D721Med (cell line): ENCODE measurements at regions not wholly inside any gene's neighbourhood (a gene's known extent, or its start where the extent isn't known, plus 50 kb on each side); places are given as distances from the start of the nearest gene placed in this dataset.

ENCODE experiments used
- DNase-seq: peaks from one replicate; pipeline ENCODE4 v3.0.0; 2011; ENCODE audit warnings: low spot score; ENCODE audit not compliant: insufficient read length
- FAIRE-seq: peaks from 2 replicates; lab custom pipeline; 2011; peaks lifted over from hg19 to GRCh38; lab: Jason Lieb, UNC
- CTCF ChIP-seq: IDR thresholded peaks from 2 replicates; pipeline ENCODE4 v1.5.1; 2012; ENCODE audit warnings: mild to moderate bottlenecking, control low read depth; ENCODE audit not compliant: insufficient read depth; ENCODE audit errors: missing control alignments

GRCh38 chr10:4012848-4013247 lies 227.8 kb upstream of the KLF6 start:
- no peak for TF ChIP-seq CTCF
- DNase-seq (no peak), FAIRE-seq (no peak)

DNA sequence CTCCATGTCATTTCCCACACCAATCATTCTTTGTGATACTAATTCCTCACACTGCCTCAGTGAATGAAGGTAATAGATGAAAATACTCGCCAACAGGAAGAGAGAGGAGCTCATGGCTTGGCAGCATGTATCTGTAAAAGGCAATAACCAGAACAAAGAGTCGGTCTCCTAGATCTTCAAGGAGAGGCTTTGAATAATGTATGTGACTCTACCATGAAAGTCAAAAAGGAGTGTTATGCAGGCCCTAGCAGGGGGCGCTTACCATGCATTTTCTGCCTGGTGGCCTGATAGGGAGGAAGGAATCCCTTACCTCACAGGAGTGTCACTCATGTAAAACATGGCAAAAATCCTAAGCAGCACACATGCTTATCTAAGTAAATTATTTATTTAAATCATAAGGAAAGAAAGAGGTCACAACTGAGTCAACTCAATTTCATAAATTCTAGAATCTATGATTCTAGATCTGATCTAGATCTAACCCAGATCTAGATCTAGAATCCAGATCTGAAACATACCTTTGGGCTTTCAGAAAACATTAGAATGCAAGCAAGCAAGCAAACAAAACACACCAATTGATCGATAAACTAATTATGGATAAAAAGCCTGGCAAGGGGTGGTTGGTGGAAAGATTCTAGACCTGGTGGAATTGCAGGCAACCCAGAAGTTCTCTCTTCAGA lies 226.3 kb upstream of the KLF6 start:
- FAIRE-seq = no peak

GRCh38 chr10:4008676-4009382 lies 223.8 kb upstream of the KLF6 start:
- no peak for TF ChIP-seq CTCF
- FAIRE-seq (no peak), DNase-seq (no peak)

More for the DNA sequence above, 226.3 kb upstream of the KLF6 start:
- TF ChIP-seq CTCF = no peak
- no peak for DNase-seq

- FAIRE-seq (no peak), DNase-seq (no peak)
- no peak for TF ChIP-seq CTCF
Observed at GRCh38 chr10:4007771-4008170, 222.8 kb upstream of the KLF6 start.

GRCh38 chr10:4006858-4007257 lies 221.8 kb upstream of the KLF6 start:
- no peak for TF ChIP-seq CTCF
- DNase-seq (no peak), FAIRE-seq (no peak)

GRCh38 chr10:4006051-4006450 lies 221.0 kb upstream of the KLF6 start:
- FAIRE-seq (no peak), DNase-seq (no peak)
- no peak for TF ChIP-seq CTCF

DNA sequence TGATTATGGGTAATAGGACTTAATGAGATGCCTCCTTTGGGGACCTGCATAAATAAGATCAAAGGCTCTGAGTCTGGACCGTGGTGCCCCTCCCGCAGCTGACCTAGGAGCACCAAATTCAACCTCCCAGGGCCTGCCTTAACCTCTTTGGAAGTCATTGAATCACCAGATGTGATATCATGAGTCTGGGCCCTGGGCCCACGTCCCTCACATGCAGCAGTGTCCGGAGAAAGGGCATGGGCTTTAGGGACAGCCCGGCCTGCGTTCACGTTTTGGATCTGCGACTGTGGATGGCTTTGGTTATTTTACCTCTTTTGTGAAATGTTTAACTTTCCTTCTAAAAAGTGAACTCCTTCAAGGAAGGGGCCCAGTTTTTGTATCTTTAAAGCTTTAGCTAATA lies 220.0 kb upstream of the KLF6 start:
- DNase-seq = no peak
- no peak for TF ChIP-seq CTCF
- no peak for FAIRE-seq
